CD4-positive, alpha-beta T cell treated with Interleukin-17A for 1 hour (primary cell): ENCODE measurements at regions not wholly inside any gene's neighbourhood (a gene's known extent, or its start where the extent isn't known, plus 50 kb on each side); places are given as distances from the start of the nearest gene placed in this dataset.
"Not testable (repeated sequence)": the region's sequence is repeated elsewhere in the genome, so short reads cannot be mapped to it uniquely, and the experiment has no call there.

Source experiments
- DNase-seq: peaks from one replicate; pipeline ENCODE4 v3.0.0-alpha.2; 2020

GRCh38 chr1:22320587-22321344, 130.9 kb upstream of the ZBTB40 start:
- no peak for DNase-seq

- DNase-seq, result no peak
Observed at GRCh38 chr1:22321917-22322316, 129.7 kb upstream of the ZBTB40 start.

DNA sequence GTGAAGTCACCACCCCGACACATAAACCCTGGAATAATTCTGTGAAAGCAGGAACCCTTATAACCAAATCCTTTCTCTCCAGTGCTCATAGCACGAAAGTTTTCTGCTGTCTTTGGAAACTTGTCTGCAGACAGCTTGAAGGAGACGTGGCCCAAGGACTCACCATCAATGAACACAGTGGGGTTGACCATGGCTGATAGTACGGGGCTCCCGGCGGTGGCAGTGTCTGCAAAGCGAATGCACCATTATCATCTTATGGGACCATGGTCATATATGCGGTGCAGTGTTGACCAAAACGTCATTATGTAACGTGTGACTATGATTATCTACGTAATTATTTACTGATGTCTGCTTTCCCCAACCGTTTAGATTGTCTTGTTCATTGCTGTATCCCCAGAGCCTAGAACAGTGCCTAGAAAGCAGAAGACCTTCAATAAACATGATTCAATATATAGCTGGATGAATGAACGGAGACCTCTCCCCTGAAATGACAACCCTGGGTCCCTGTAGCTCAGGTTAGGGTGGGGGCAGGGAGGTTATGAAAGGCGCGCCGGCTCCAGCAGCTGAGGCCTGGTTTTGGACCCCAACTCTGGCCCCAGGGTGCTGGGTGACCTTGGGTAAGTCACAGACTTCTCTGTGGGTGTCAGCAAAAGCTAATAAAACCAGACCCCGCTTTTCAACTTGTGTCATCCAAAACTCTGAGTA, 128.4 kb upstream of the ZBTB40 start:
- no peak for DNase-seq

GRCh38 chr1:22323846-22324504, 127.7 kb upstream of the ZBTB40 start:
- DNase-seq, result no peak

GRCh38 chr1:22325531-22326371, 125.9 kb upstream of the ZBTB40 start:
- DNase-seq, result no peak

GRCh38 chr1:22326372-22326915, 125.2 kb upstream of the ZBTB40 start:
- DNase-seq, result no peak

GRCh38 chr1:22326931-22327330, 124.7 kb upstream of the ZBTB40 start:
- no peak for DNase-seq

DNA sequence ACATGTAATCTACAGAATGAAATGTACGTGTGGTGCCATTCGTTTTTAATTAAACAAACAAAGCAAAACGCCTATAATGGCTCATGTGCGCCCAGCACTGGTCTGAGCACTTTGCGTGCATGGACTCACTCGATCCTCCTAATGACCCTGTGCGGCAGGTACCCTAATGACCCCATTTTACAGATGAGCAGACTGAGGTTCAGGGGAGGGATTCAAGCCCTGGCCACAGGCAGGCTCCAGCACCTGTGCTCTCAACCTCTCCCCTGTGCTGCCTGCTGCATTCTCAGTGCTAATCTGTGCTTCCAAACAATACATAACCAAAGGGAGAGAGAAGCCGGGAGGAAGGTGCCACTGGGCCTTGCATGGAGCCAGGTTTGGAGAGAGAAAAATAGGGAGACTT, 124.2 kb upstream of the ZBTB40 start:
- DNase-seq, result no peak

DNA sequence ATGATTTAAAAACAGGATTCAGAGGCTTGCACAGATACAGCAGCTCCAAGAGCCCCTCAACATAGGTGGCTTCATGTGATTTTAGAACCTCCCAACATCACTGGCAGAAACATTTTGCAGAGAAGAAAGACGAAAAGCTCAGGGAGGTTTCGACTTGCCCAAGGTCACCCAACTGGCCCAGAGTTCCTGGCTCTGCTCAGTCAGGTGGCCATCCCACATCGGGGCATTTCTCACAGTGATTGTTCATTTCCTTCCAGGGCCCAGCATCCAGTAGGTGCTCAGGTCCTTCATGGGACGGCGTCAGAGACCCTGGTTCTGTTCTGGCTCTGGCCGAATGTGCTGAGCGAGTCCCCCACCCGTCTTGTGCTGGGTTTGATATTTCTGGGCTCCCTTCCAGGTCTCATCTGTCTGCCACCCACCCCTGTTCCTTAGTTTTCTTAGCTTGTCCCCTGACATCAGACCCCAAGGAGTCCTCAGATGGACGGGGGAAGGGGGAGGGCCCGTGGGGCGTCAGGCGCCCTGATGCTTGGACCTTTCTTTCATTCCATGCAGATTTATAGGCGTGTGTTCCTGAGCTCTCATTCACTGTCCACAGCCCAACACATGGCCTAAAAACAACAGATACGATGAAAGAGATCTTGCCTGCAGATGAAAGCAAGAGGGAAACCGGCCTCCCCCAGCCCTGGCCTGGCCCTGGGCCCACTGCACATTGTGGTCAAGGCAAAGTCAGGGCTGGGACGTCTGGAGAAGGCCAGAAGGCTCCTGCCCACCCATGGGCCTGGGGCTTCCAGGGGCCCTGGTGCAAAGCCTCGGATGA, 123.1 kb upstream of the ZBTB40 start:
- DNase-seq, result no peak

DNA sequence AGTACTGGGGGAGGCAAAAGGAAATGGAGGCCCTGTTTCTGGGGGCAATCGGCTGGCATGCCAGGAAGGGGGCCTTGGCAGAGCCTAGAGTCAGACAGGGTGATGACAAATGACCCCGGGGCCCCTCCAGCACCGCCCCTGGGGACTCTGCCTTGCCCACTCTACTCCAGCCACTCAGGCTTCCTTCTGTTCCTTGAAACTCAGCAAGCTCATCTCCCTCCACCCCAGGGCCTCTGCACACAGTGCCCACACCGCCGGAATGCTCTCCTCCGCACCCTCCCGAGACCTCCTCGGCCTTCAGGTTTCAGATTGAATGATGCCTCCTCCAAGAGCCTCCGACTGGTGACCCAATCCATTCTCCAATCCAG, 122.5 kb upstream of the ZBTB40 start:
- DNase-seq, result no peak

- DNase-seq, result no peak
Observed at GRCh38 chr1:22330092-22330759, 121.4 kb upstream of the ZBTB40 start.

DNA sequence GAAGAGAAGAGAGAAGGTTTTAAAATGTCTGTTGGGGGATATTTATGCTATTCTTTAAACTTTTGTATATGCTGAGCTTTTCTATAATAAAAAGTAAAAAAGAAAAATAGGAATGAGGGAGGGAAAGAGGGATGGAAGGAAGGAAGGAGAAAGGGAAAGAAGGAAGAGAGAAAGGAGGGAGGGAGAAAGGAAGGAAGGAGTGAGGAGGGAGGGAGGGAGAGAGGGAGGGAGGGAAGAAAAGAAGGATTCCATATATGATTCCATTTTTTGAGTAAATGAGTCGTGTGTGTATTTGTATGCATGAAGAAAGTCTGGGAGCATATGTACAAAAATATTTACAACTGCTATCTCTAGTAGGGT, 120.9 kb upstream of the ZBTB40 start:
- DNase-seq, result no peak

- DNase-seq, result no peak
Observed at GRCh38 chr1:22331618-22332423, 119.8 kb upstream of the ZBTB40 start.

- no peak for DNase-seq
Observed at GRCh38 chr1:22332424-22332717, 119.3 kb upstream of the ZBTB40 start.

- no peak for DNase-seq
Observed at GRCh38 chr1:22332795-22333499, 118.7 kb upstream of the ZBTB40 start.

GRCh38 chr1:22333516-22334121, 118.0 kb upstream of the ZBTB40 start:
- no peak for DNase-seq

- DNase-seq, result no peak
Observed at GRCh38 chr1:22334860-22335550, 116.6 kb upstream of the ZBTB40 start.

DNA sequence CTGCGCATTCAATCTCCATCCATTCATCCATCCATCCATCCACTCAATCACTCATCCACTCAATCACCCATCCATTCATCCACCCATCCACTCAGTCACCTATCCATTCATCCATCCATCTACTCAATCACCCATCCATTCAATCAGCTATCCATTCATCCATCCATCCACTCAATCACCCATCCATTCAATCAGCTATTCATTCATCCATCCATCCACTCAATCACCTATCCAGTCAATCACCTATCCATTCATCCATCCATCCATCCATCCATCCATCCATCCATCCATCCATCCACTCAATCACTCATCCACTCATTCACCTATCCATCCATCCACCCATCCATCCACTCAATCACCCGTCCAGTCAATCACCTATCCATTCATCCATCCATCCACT, 115.4 kb upstream of the ZBTB40 start:
- DNase-seq, result not testable (repeated sequence)
